H7 (cell line): ENCODE measurements at regions not wholly inside any gene's neighbourhood (a gene's known extent, or its start where the extent isn't known, plus 50 kb on each side); places are given as distances from the start of the nearest gene placed in this dataset.
"Not testable (repeated sequence)": the region's sequence is repeated elsewhere in the genome, so short reads cannot be mapped to it uniquely, and the experiment has no call there.

Experiments
- DNase-seq: peaks from one replicate; pipeline ENCODE4 v3.0.0; 2012
- H3K27me3 ChIP-seq: 2 replicates; pipeline ENCODE4 v1.6.0; 2011; ENCODE audit warnings: mild to moderate bottlenecking, low read length; ENCODE audit not compliant: control insufficient read depth, insufficient read depth
- H3K36me3 ChIP-seq: replicated peaks from 2 replicates; pipeline ENCODE4 v1.5.1; 2011; ENCODE audit warnings: low read length; ENCODE audit not compliant: control insufficient read depth, insufficient read depth
- H3K4me3 ChIP-seq: 2 replicates; pipeline ENCODE4 v1.5.1; 2011; ENCODE audit warnings: low read depth, mild to moderate bottlenecking, control low read depth, low read length, moderate library complexity; ENCODE audit not compliant: insufficient read depth

DNA sequence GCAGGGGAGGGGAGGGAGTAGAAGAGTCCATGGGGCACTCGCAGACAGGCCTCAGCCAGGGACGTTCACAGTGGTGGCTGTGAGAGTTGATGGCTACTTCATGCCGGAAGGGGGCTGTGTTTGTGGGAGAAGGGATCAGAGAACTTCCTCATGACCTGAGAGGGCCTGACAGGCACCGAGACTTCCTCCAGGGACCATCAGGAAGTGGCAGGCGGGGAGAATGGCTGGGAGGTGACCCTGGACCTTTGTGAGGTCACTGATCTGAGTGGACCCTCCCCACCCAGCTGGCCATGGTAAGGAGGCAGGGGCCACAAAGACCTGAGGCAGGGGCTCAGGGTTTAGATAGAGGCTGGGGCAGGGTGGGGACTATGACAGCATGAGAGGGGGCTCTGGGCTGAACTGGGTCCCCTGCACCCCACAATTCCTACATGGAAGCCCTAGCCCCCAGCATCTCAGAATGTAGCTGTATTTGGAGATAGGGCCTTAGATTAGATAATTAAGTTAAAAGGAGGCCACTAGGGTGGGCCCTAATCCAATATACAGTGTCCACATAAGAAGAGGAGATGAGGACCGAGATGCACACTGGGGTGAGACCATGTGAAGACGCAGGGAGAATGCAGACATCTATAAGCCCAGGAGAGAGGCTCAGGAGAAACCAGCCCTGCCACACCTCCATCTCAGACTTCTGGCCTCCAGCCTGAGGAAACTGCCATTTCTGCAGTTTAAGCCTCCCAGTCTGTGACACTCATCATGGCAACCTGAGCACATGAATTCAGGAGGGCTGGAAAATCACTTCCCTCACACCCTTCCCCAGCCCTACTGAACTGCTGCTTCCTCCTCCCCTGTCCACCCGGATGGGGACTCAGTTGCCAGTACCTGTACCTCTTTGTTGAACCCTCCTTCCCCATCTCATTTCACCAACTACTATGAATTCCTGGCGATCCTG is 273.9 kb upstream of the ZNF32 start:
- H3K27me3 ChIP-seq = no peaks in the 10 kb centered on the region
- no peak overlapping the region for H3K4me3 ChIP-seq
- DNase-seq = no peak
- H3K36me3 ChIP-seq = no peaks in the 10 kb centered on the region

DNA sequence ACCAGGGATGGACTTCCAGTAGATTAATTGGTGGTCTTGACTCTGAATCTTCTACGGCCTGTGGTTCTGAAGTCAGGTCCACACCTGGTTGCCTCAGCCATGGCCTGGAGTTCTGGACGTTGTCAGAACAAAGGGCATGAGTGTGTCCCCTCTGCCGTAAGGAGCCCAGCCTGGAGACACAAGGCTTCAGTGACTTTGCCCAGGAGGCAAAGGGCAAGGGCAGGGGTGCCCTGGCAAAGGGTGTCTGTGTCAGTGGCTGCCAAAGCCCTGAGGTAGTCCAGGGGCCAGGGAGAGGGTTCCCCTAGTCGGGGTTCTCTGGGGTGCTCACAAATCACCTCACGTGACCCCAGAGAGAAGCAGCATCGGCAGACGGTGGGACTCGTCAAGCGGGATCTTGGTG is 273.2 kb upstream of the ZNF32 start:
- Histone ChIP-seq H3K4me3 (no peak overlapping the region), H3K36me3 (no peaks in the 10 kb centered on the region), H3K27me3 (no peaks in the 10 kb centered on the region)
- no peak for DNase-seq

DNA sequence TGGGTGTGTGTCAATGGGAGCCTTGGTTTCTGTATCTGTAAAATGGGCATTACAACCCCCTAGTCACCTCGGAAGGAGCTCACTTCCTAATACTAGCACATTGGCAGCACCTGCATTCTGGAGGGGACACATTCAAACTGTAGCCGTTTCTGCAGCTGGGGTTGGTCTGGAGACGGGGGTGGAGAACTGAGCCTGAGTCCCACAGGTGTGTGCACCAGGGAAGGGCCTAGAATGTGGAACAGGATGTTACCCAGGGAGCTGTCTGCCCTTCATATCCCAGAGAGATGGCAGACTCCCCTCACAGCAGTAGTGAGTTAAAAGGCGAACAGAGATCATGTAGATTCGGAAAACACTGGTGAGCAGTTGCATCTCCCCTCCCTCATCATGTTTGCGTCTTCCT is 272.8 kb upstream of the ZNF32 start:
- Histone ChIP-seq H3K36me3 (no peaks in the 10 kb centered on the region), H3K4me3 (no peak overlapping the region), H3K27me3 (no peaks in the 10 kb centered on the region)
- DNase-seq = no peak

DNA sequence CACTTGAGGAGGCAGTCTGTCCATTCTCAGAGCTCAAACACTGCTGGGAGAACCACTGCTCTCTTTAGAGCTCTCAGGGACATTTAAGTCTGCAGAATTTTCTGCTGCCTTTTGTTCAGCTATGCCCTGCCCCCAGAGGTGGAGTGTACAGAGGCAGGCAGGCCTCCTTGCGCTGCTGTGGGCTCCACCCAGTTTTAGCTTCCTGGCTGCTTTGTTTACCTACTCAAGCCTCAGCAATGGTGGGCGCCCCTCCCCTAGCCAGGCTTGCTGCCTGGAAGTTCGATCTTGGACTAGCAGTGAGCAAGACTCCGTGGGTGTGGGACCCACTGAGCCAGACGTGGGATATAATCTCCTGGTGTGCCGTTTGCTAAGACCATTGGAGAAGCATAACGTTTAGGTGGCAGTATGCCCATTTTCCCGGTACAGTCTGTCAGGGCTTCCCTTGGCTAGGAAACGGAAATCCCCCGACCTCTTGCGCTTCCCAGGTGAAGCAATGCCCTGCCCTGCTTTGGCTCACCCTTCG is 271.6 kb upstream of the ZNF32 start:
- not testable (repeated sequence) for H3K36me3 ChIP-seq, H3K4me3 ChIP-seq, DNase-seq

DNA sequence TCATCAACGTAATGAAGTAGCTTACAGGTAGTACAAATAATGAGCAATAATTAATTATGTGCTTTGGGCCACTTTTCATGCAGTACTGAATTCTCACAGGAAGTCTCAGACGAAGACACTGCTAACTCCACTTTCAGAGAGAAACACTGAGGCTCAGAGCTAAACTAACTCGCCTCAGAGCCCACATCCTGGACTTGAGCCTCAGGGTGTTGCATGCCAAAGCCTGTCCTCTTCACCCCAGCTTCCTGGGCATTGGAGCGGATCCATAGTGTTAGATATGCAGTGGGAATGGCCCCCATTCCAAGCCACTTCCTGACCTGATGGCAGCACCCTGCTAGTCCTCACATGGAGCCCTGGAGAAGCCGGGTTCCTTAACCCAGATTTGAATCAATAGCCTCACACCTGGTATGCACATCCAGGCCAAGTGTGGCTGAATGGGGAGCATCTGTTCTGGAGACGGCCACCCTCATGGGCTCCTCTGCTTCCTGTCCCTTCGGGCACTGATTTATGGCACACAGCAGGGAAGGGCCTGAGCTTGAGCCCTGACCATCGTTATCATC is 265.1 kb upstream of the ZNF32 start:
- no peaks in the 10 kb centered on the region for H3K36me3 ChIP-seq

More for the DNA sequence above, 271.6 kb upstream of the ZNF32 start:
- not testable (repeated sequence) for H3K27me3 ChIP-seq

DNA sequence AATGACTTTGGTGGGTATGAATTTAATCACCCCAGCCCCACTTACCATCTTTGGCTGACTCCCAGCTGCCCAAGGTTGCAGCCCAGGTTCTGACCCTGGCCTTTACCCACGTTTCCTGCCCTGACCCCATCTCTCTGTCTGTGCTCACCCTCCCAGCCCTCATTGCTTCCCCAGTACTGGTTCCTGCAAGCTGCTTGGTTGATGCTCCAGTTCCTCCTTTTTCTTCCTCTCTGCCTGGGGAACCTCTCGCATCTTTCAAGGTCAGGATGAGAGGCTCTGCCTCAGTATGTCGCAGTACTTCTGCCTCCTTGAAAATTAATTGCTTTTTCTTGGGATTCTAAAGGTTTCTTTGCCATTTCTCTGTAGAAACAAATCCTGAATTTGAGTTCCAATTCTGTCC is 263.8 kb upstream of the ZNF32 start:
- Histone ChIP-seq H3K4me3 (no peak overlapping the region), H3K36me3 (no peaks in the 10 kb centered on the region), H3K27me3 (no peaks in the 10 kb centered on the region)
- DNase-seq = no peak

More for the DNA sequence above, 265.1 kb upstream of the ZNF32 start:
- DNase-seq = no peak
- no peaks in the 10 kb centered on the region for H3K27me3 ChIP-seq
- no peak overlapping the region for H3K4me3 ChIP-seq

DNA sequence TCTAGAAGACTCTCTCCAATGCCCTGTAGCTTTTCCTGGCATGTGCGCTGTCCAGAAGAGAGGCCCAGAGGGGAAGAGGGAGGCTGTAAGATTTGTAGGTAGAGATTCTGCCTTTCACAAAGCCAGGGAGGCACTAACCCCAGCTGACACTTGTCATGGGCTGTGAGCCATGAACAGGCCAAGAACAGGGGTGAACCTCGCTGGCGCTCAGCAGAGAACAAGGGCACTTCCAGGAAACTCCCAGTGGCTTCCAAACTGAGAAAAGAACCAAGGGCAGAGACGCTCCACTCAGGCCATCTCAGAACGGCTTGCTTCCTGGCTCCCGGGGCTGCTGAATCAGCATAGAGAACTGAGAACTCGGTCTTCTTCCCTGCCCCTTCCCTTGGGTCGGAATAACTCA is 257.8 kb upstream of the ZNF32 start:
- Histone ChIP-seq H3K4me3 (no peak overlapping the region), H3K36me3 (no peaks in the 10 kb centered on the region), H3K27me3 (no peaks in the 10 kb centered on the region)
- DNase-seq = no peak

DNA sequence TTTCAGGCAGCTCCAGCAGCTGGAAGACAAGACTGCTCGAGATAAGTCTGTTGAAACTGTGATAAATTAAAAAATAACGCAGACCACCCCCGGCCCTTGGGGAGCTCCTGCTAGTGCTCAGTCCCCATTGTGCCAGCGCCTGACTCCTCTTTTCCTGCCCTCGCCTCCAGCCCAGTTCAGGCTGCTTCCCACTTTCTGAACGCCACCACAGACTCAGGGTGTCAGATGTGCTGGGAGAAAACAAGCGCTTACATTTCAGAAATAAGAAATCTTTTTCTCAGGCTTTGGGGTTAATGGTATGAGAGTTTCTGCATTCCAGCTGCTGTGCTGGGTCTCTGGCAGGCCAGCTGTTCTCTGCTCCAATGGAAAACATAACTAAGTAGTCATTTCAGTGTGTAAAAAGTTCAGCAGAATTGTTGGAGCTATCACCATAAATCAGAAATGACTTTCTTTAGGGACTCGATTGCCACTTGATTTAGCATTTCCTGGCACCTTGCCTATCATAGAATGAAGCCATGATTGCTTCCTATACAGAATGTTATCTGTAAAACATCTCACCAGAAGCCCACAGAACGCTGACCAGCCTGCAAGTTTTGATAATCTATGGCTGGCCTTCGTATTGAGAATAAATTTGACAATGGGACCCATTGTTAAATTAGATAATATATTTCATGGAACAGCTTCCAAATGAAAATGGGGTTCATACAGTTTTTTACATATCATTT is 257.0 kb upstream of the ZNF32 start:
- Histone ChIP-seq H3K27me3 (no peaks in the 10 kb centered on the region), H3K36me3 (no peaks in the 10 kb centered on the region), H3K4me3 (no peak overlapping the region)
- no peak for DNase-seq

DNA sequence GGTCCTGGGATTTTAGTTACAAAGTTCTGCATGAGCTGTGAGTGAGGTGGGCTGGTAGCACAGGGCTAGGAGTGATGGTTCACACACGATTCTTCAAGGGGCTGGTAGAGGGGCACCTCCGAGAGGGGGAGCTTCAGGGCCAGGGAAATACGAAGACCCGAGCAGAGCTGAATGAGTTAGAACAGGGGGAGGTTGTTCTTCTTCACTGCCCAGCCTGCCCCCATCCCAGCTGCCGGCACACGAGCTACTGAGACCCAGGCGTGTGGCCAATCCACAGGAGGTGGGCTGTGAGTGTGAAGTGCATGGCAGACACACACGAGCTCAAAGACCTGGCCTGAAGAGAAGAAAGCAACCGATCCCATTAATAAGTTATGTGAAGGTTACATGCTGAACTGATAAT is 256.2 kb upstream of the ZNF32 start:
- Histone ChIP-seq H3K36me3 (no peaks in the 10 kb centered on the region), H3K4me3 (no peak overlapping the region), H3K27me3 (no peaks in the 10 kb centered on the region)
- DNase-seq = peak; percentile 35

DNA sequence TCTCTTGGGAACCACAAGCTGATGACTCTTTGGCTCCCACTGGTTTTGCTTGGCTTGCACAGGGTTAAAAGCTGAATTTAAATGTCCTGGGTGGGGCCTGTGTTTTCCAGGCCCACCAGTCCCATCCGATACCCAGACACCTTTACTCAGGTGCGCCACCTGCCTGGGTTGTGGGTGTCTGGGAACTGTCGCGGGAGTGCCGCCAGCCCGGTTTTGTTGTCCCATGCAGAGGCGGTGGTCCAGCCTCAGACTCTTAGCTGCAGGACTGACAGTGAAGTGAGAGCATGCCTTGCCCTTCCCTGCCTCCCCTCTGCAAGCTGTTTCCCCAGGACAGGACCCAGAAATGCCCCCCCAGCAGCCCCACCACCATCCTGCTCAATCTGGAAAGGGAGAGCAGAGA is 255.6 kb upstream of the ZNF32 start:
- no peak overlapping the region for H3K4me3 ChIP-seq
- peak; percentile 65 for DNase-seq

DNA sequence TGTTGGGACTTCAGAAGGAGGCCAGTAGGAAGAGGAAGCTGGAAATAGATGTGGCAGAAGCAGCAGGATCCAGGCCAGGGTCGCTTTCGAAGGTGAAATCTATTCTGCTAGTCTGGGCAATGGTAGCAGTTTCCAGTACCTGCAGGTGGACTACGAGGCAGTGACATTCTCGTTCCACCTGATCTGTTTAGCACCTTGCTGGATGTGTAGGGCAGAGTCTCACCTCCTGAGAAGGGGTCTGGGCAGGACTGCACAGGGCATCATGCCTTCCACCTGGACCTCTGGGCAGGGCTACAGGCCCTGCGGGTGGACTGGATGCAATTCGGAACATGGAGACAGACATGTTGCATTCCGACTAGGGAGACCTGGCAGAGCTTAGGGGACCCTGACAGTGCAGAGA is 254.8 kb upstream of the ZNF32 start:
- Histone ChIP-seq H3K36me3 (no peaks in the 10 kb centered on the region), H3K27me3 (no peaks in the 10 kb centered on the region), H3K4me3 (no peak overlapping the region)
- DNase-seq = no peak

More for the DNA sequence above, 255.6 kb upstream of the ZNF32 start:
- H3K36me3 ChIP-seq = no peaks in the 10 kb centered on the region
- no peaks in the 10 kb centered on the region for H3K27me3 ChIP-seq

DNA sequence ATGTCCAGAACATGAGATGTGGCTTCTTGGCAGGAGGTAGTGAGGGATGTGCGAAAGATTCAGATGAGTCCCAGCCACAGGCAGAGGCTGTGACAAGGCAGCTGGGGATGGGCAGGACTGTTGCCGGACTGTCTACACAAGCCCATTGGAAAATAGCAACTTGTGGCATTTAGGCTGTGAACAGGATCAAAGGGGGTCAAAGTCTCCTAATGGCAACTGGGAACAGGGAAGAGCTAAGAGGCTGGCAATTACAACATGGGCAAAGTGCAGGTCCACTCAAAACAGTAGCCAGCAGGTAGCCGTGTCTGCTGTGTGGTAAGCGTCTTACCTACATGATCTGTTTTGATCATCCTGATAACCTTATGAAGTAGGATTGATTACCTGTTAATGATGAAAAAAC is 254.2 kb upstream of the ZNF32 start:
- H3K27me3 ChIP-seq = no peaks in the 10 kb centered on the region
- no peaks in the 10 kb centered on the region for H3K36me3 ChIP-seq
- no peak overlapping the region for H3K4me3 ChIP-seq
- no peak for DNase-seq

DNA sequence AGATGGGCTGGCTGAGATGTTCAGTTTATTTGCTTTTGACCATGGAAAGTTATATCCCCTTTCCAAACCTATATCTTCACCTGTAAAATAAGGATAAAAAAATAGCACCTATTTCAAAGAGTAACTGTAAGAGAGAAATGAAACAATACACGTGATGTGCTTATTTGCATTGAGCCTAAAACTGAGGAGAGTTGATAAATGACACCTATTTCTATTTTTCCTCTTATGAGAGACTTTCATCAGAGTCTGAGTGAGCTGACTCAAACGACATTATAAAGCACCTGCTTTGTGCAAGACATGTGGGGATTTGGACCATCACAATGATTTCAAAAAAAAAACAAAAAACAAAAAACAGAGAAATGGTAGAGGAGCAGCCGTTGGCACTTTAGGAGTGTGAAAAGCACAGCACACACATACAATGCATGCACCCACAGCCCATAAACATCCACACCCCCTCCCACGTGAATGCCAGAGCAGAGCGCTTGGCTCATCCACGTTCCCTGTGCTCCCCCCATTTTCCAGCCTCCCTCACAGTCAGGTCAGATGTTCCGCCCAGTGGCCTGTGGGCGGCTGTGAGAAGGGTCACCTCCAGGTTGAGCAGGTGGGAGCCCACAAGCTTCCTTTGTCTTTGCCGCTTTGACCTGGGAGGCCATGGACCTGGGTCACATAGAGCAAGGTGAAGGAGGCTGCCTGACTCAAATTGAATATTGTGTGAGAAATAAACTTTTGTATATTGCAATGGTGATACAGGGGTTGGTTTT is 253.2 kb upstream of the ZNF32 start:
- Histone ChIP-seq H3K36me3 (no peaks in the 10 kb centered on the region), H3K27me3 (no peaks in the 10 kb centered on the region), H3K4me3 (no peak overlapping the region)
- no peak for DNase-seq

DNA sequence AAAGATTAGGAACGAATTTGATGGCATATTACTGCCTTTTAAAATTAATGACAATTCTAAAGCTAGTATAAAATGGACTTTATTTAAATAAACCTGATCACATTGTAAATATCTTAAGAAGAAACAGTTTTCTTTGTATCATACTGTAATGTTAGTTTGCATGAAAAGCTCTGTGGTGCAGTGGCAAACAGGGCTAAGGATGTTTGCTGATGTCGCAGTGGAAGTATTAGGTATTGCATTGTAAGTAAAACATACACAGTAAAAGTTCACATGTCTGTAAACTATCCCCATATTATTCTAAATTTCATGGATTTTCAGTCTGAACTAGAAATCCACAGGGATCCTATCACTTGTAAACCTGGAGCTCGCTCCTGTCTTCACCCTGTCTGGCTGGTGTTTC is 252.6 kb upstream of the ZNF32 start:
- Histone ChIP-seq H3K27me3 (no peaks in the 10 kb centered on the region), H3K4me3 (no peak overlapping the region), H3K36me3 (no peaks in the 10 kb centered on the region)
- no peak for DNase-seq
